ENCODE measurements at regions not wholly inside any gene's neighbourhood (a gene's known extent, or its start where the extent isn't known, plus 50 kb on each side); places are given as distances from the start of the nearest gene placed in this dataset.

DNA sequence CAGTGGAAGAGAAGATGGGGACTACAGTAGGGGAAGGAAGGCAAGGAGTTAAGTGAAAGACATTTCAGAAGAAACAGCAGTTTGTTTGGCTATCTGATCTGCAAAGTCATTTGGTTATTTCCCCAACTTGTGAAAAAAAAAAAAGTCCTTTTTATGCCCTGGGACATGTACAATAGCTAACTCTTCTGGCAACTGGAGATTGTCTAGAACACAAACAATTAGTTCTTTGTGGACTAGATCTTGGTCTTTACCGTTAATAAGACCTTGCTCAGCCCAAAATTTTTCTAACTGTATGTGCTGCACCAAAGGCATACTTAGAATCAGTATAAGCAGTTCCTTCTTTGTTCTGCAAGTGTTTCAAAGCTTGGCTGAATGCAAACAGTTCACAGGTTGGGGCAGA, 103.5 kb upstream of the NECTIN3 start:
- no peaks in the 10 kb centered on the region; the same call in 1 of the 2 replicates for H3K36me3 ChIP-seq (ENCODE audit: low read depth, low read length)
- no peak for DNase-seq
- no peaks in the 10 kb centered on the region for H3K9me2 ChIP-seq (replicated peaks; ENCODE audit: low read length)
- ChIA-PET POLR2A (ENCODE audit: unreplicated experiment) (no interaction called here), CTCF (no interaction called here)
- BruUV-seq (replicated peaks) = no TSS peak
- no peaks in the 10 kb centered on the region for H3K27me3 ChIP-seq (ENCODE audit: low read length)
- no peaks in the 10 kb centered on the region for H3K79me2 ChIP-seq (ENCODE audit: low read length)
- H3F3A ChIP-seq (ENCODE audit: low read length, unreplicated experiment) = no peaks in the 10 kb centered on the region
- no peak overlapping the region for H3K4me2 ChIP-seq (ENCODE audit: low read length)
- no peaks in the 10 kb centered on the region for H3K4me1 ChIP-seq (ENCODE audit: insufficient read depth, low read length)
- no peak overlapping the region for H3K27ac ChIP-seq (ENCODE audit: low read length)
- H4K20me1 ChIP-seq (ENCODE audit: low read length) = no peaks in the 10 kb centered on the region
- TF ChIP-seq EZH2phosphoT487 (IDR thresholded peaks at IDR 0.05; ENCODE audit: borderline replicate concordance, low read length) = no peak
- TF ChIP-seq, protein P1, sequence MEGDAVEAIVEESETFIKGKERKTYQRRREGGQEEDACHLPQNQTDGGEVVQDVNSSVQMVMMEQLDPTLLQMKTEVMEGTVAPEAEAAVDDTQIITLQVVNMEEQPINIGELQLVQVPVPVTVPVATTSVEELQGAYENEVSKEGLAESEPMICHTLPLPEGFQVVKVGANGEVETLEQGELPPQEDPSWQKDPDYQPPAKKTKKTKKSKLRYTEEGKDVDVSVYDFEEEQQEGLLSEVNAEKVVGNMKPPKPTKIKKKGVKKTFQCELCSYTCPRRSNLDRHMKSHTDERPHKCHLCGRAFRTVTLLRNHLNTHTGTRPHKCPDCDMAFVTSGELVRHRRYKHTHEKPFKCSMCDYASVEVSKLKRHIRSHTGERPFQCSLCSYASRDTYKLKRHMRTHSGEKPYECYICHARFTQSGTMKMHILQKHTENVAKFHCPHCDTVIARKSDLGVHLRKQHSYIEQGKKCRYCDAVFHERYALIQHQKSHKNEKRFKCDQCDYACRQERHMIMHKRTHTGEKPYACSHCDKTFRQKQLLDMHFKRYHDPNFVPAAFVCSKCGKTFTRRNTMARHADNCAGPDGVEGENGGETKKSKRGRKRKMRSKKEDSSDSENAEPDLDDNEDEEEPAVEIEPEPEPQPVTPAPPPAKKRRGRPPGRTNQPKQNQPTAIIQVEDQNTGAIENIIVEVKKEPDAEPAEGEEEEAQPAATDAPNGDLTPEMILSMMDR (conservative IDR thresholded peaks at IDR 0.05; ENCODE audit: low read depth, low read length) = no peak
- TF ChIP-seq EZH2 (IDR thresholded peaks at IDR 0.05; ENCODE audit: low read length, unreplicated experiment) = no peak
- intact Hi-C loops (cut with micrococcal nuclease) = no loop called here
- no peak overlapping the region for H3K9ac ChIP-seq (ENCODE audit: low read length)
- H3K9me3 ChIP-seq (ENCODE audit: low read length) = peaks cover 9% of the 10 kb centered on the region; the same call in 1 of the 2 replicates
- no peak for ATAC-seq
- no peak overlapping the region for H2AFZ ChIP-seq (ENCODE audit: low read length)
- no peak overlapping the region for H3K4me3 ChIP-seq (ENCODE audit: low read length)

DNA sequence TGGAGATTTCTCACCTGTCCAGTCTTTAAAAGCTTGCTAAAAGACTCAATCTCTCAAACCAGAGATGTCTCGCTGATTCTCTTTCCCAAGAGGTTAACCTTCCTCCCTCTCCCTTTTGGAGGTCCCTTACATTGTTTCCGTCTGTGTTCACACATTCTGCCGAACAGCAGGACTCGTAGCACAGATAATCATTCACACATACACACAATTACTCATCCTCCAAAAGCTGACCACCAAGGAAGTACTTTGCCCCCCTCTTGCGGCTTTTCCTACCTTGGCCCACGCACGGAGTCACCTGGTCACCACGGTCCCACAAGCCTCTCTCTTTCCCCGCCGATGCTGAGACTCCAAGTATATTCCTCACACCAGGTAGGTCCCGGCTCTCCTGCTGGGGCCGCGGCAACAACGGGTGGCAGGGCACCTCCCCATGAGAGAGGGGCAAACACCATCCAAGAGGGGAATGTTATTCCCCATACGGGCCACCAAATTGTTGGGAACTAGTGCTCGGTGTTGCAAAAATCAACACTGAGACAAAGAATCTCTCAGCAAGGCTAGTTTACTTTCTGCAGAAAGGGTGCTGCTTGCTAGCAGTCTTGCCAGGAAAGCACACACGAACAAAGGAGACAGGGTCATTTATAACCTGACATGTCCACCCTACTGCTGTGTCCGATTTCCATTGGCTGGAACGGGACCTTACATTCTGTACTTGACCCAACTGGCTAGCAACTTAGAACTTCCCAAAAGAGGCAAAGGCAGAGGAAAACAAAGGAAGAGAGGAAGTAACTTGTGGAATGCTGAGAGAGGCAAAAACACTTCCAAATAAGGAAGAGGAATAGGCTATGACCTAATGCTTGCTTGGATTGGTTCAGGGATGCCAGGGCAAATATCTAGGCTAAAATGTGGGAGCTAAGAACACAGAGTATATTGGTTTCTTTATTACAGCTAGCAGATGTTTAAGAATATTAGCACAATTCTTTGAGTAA, 102.1 kb upstream of the NECTIN3 start:
- no peak overlapping the region for H2AFZ ChIP-seq (ENCODE audit: low read length)
- H4K20me1 ChIP-seq (ENCODE audit: low read length) = no peaks in the 10 kb centered on the region
- H3K27ac ChIP-seq (ENCODE audit: low read length) = no peak overlapping the region
- H3F3A ChIP-seq (ENCODE audit: low read length, unreplicated experiment) = no peaks in the 10 kb centered on the region
- intact Hi-C loops (cut with micrococcal nuclease) = no loop called here
- no peak overlapping the region for H3K9ac ChIP-seq (ENCODE audit: low read length)
- BruUV-seq (replicated peaks) = no TSS peak
- H3K79me2 ChIP-seq (ENCODE audit: low read length) = no peaks in the 10 kb centered on the region
- POLR2A ChIA-PET (ENCODE audit: unreplicated experiment) = no interaction called here
- no peaks in the 10 kb centered on the region for H3K27me3 ChIP-seq (ENCODE audit: low read length)
- H3K4me1 ChIP-seq (ENCODE audit: insufficient read depth, low read length) = no peaks in the 10 kb centered on the region
- H3K9me2 ChIP-seq (replicated peaks; ENCODE audit: low read length) = no peaks in the 10 kb centered on the region
- no peak overlapping the region for H3K4me2 ChIP-seq (ENCODE audit: low read length)
- CTCF ChIA-PET = no interaction called here
- H3K36me3 ChIP-seq (ENCODE audit: low read depth, low read length) = no peaks in the 10 kb centered on the region; the same call in 1 of the 2 replicates
- TF ChIP-seq EZH2phosphoT487 (IDR thresholded peaks at IDR 0.05; ENCODE audit: borderline replicate concordance, low read length) (no peak), EZH2 (IDR thresholded peaks at IDR 0.05; ENCODE audit: low read length, unreplicated experiment) (no peak)
- TF ChIP-seq, protein P1 (conservative IDR thresholded peaks at IDR 0.05; ENCODE audit: low read depth, low read length) = no peak
- ATAC-seq (no peak), DNase-seq (no peak)
- peaks cover 9% of the 10 kb centered on the region; the same call in 1 of the 2 replicates for H3K9me3 ChIP-seq (ENCODE audit: low read length)
- H3K4me3 ChIP-seq (ENCODE audit: low read length) = no peak overlapping the region

All from PC-3 (cell line).